Neural crest cell (in vitro differentiated cells): ENCODE measurements at regions not wholly inside any gene's neighbourhood (a gene's known extent, or its start where the extent isn't known, plus 50 kb on each side); places are given as distances from the start of the nearest gene placed in this dataset.

Experiments
- DNase-seq: peaks from one replicate; pipeline ENCODE4 v3.0.0; 2021; ENCODE audit warnings: low read depth, mixed read lengths, low spot score
- H3K27ac Mint-ChIP-seq: one replicate; pipeline ENCODE4 v1.8.0; 2021; ENCODE audit warnings: mild to moderate bottlenecking, mixed read lengths; ENCODE audit not compliant: unreplicated experiment
- H3K27me3 Mint-ChIP-seq: 2 replicates; pipeline ENCODE4 v1.8.0; 2021; ENCODE audit warnings: low read depth, mild to moderate bottlenecking, mixed read lengths
- H3K36me3 Mint-ChIP-seq: 2 replicates; pipeline ENCODE4 v1.8.0; 2021; ENCODE audit warnings: low read depth, mild to moderate bottlenecking, mixed read lengths
- H3K4me1 Mint-ChIP-seq: 2 replicates; pipeline ENCODE4 v1.8.0; 2021; ENCODE audit warnings: mixed read lengths
- H3K4me3 Mint-ChIP-seq: one replicate; pipeline ENCODE4 v1.8.0; 2021; ENCODE audit warnings: mild to moderate bottlenecking, mixed read lengths
- H3K9me3 Mint-ChIP-seq: 2 replicates; pipeline ENCODE4 v1.8.0; 2021; ENCODE audit warnings: mixed read lengths
- CTCF ChIP-seq: fragments of 200-600 bp; sonication (generic); conservative IDR thresholded peaks from 2 replicates; pipeline ENCODE4 v1.5.0; 2021; ENCODE audit warnings: antibody characterized with exemption, mild to moderate bottlenecking

GRCh38 chr5:114152656-114153360 lies 209.1 kb upstream of the KCNN2 start:
- TF ChIP-seq CTCF, result no peak
- peaks cover 9% of the 10 kb centered on the region for H3K36me3 Mint-ChIP-seq
- no peak for DNase-seq
- H3K27ac Mint-ChIP-seq, result no peak overlapping the region
- H3K4me1 Mint-ChIP-seq, result no peaks in the 10 kb centered on the region
- H3K27me3 Mint-ChIP-seq, result no peaks in the 10 kb centered on the region
- peaks cover 25% of the 10 kb centered on the region for H3K9me3 Mint-ChIP-seq
- H3K4me3 Mint-ChIP-seq, result no peak overlapping the region

GRCh38 chr5:114153392-114153791 lies 208.5 kb upstream of the KCNN2 start:
- Mint-ChIP-seq H3K36me3 (peaks cover 9% of the 10 kb centered on the region), H3K27ac (no peak overlapping the region), H3K4me3 (no peak overlapping the region), H3K4me1 (no peaks in the 10 kb centered on the region), H3K9me3 (peaks cover 22% of the 10 kb centered on the region), H3K27me3 (no peaks in the 10 kb centered on the region)
- TF ChIP-seq CTCF, result no peak
- no peak for DNase-seq

- peaks cover 18% of the 10 kb centered on the region for H3K9me3 Mint-ChIP-seq
- no peak overlapping the region for H3K4me3 Mint-ChIP-seq
- no peak for DNase-seq
- no peaks in the 10 kb centered on the region for H3K4me1 Mint-ChIP-seq
- H3K36me3 Mint-ChIP-seq, result peaks cover 9% of the 10 kb centered on the region
- no peaks in the 10 kb centered on the region for H3K27me3 Mint-ChIP-seq
- no peak overlapping the region for H3K27ac Mint-ChIP-seq
- no peak for TF ChIP-seq CTCF
Measured at GRCh38 chr5:114153833-114154232, 208.0 kb upstream of the KCNN2 start.

- no peaks in the 10 kb centered on the region for H3K27me3 Mint-ChIP-seq
- H3K36me3 Mint-ChIP-seq, result peaks cover 5% of the 10 kb centered on the region
- no peak overlapping the region for H3K4me3 Mint-ChIP-seq
- DNase-seq, result no peak
- TF ChIP-seq CTCF, result no peak
- H3K4me1 Mint-ChIP-seq, result no peaks in the 10 kb centered on the region
- no peak overlapping the region for H3K27ac Mint-ChIP-seq
- peaks cover 11% of the 10 kb centered on the region for H3K9me3 Mint-ChIP-seq
Measured at GRCh38 chr5:114166081-114166480, 195.8 kb upstream of the KCNN2 start.

GRCh38 chr5:114174131-114174530 lies 187.7 kb upstream of the KCNN2 start:
- Mint-ChIP-seq H3K36me3 (peaks cover 2% of the 10 kb centered on the region), H3K27ac (no peak overlapping the region), H3K27me3 (no peaks in the 10 kb centered on the region), H3K4me3 (no peak overlapping the region), H3K4me1 (no peaks in the 10 kb centered on the region), H3K9me3 (no peaks in the 10 kb centered on the region)
- DNase-seq, result no peak
- no peak for TF ChIP-seq CTCF
